Motor neuron (in vitro differentiated cells): ENCODE measurements at regions not wholly inside any gene's neighbourhood (a gene's known extent, or its start where the extent isn't known, plus 50 kb on each side); places are given as distances from the start of the nearest gene placed in this dataset.

Experiments used
- ATAC-seq, 8 experiments: fragments of 200-7000 bp; cut with Tn5 transposase; replicated peaks in 6 of 8; 2 replicates each; pipeline ENCODE4 v1.8.0; 2021; ENCODE audit warnings: mild to moderate bottlenecking in 8 of 8, moderate library complexity in 8 of 8
- H3K27ac ChIP-seq, 2 donors: fragments of 250-450 bp; sonication (Bioruptor Pico); 2 replicates each; pipeline ENCODE4 v1.9.0; 2021; ENCODE audit warnings: antibody characterized with exemption in 2 of 2, mild to moderate bottlenecking in 2 of 2, moderate library complexity in 1 of 2
- H3K4me1 ChIP-seq, 2 donors: fragments of 250-450 bp; sonication (Bioruptor Pico); replicated peaks in 1 of 2; 2 replicates each; pipeline ENCODE4 v1.6.1; 2021; ENCODE audit warnings: antibody characterized with exemption in 2 of 2, mild to moderate bottlenecking in 2 of 2, moderate library complexity in 1 of 2
- H3K4me3 ChIP-seq, 5 donors: fragments of 250-450 bp; sonication (Bioruptor Pico); 2 replicates each; pipeline ENCODE4 v1.9.0; 2021; ENCODE audit warnings: antibody characterized with exemption in 5 of 5, mild to moderate bottlenecking in 5 of 5, moderate library complexity in 4 of 5
- WGBS, 10 experiments: fragments of 450-650 bp; shearing (Covaris generic); methylation state at CpG; one replicate each; pipeline ENCODE4 v1.0.0; 2022; 5-methylcytosine and 5-hydroxymethylcytosine counted together
- in situ Hi-C, 9 experiments: fragments of 400-800 bp; cut with MboI; loops; one replicate each; pipeline ENCODE4 v1.15.0; 2021; ENCODE audit warnings: low sequenced_read_pairs in 9 of 9, low pct_unique_long_range_greater_than_20kb in 2 of 9; ENCODE audit not compliant: unreplicated experiment in 9 of 9

- Histone ChIP-seq H3K4me3 (no peak overlapping the region), H3K27ac (no peak overlapping the region), H3K4me1 (no peaks in the 10 kb centered on the region)
- 35 to 89% (median 70%) methylated on average over 1 to 4 of the region's 6 CpGs; no CpG with 5 or more reads in 1 of the 10 experiments for WGBS, 10 experiments
- ATAC-seq: peak in 2 of 8 experiments; percentile 45
- in situ Hi-C loops: no loop called here
Measured at GRCh38 chr3:194738254-194739093, 52.8 kb downstream of the FAM43A start.

GRCh38 chr3:194739498-194740284, 54.0 kb downstream of the FAM43A start:
- H3K4me1 ChIP-seq: no peaks in the 10 kb centered on the region
- in situ Hi-C loops: no loop called here
- WGBS, 10 experiments: 0 to 100% (median 80%) methylated on average over 1 to 9 of the region's 11 CpGs; no CpG with 5 or more reads in 1 of the 10 experiments
- H3K27ac ChIP-seq: no peak overlapping the region
- H3K4me3 ChIP-seq: no peak overlapping the region
- ATAC-seq: no peak

- Histone ChIP-seq H3K4me1 (no peaks in the 10 kb centered on the region), H3K27ac (no peak overlapping the region), H3K4me3 (no peak overlapping the region)
- in situ Hi-C loops: no loop called here
- ATAC-seq: peak in 1 of 8 experiments; percentile 43
- WGBS, 10 experiments: 40 to 80% (median 62%) methylated on average over 1 to 9 of the region's 16 CpGs; no CpG with 5 or more reads in 2 of the 10 experiments
Measured at GRCh38 chr3:194740859-194741491, 55.3 kb downstream of the FAM43A start.

- WGBS, 10 experiments: 17 to 100% (median 78%) methylated on average over 1 to 4 of the region's 7 CpGs; no CpG with 5 or more reads in 2 of the 10 experiments
- in situ Hi-C loops: no loop called here
- Histone ChIP-seq H3K4me1 (no peaks in the 10 kb centered on the region), H3K27ac (no peak overlapping the region), H3K4me3 (no peak overlapping the region)
- no peak for ATAC-seq
Measured at GRCh38 chr3:194741916-194742315, 56.2 kb downstream of the FAM43A start.

GRCh38 chr3:194744826-194745225, 59.1 kb downstream of the FAM43A start:
- no peak for ATAC-seq
- WGBS, 10 experiments: 48 to 93% (median 75%) methylated on average over 2 to 4 of the region's 4 CpGs
- in situ Hi-C loops: no loop called here
- Histone ChIP-seq H3K27ac (no peak overlapping the region), H3K4me1 (no peaks in the 10 kb centered on the region), H3K4me3 (no peak overlapping the region)

- WGBS, 10 experiments: 66 to 93% (median 78%) methylated on average over 1 to 8 of the region's 9 CpGs
- peaks cover 0 to 5% of the 10 kb centered on the region in 2 donors for H3K4me1 ChIP-seq
- no peak for ATAC-seq
Measured at GRCh38 chr3:194745422-194746184, 59.9 kb downstream of the FAM43A start.

GRCh38 chr3:194748225-194748624, 62.5 kb downstream of the FAM43A start:
- no peak overlapping the region for H3K27ac ChIP-seq
- WGBS, 10 experiments: 20 to 100% (median 55%) methylated on average over 1 to 10 of the region's 19 CpGs; no CpG with 5 or more reads in 3 of the 10 experiments
- no peak overlapping the region for H3K4me3 ChIP-seq
- ATAC-seq: peak in 3 of 8 experiments; percentile 53 to 54 (median 53)
- peaks cover 0 to 5% of the 10 kb centered on the region in 2 donors for H3K4me1 ChIP-seq
- in situ Hi-C loops: no loop called here

More at GRCh38 chr3:194745422-194746184, 59.9 kb downstream of the FAM43A start:
- in situ Hi-C loops: no loop called here
- Histone ChIP-seq H3K27ac (no peak overlapping the region), H3K4me3 (no peak overlapping the region)

GRCh38 chr3:194749631-194750490, 64.2 kb downstream of the FAM43A start:
- H3K4me3 ChIP-seq: no peak overlapping the region
- WGBS, 10 experiments: 60 to 100% (median 80%) methylated on average over 1 to 9 of the region's 17 CpGs; no CpG with 5 or more reads in 3 of the 10 experiments
- in situ Hi-C loops: no loop called here
- no peak overlapping the region for H3K27ac ChIP-seq
- ATAC-seq: peak in 7 of 8 experiments; percentile 36 to 88 (median 49)
- peaks cover 0 to 5% of the 10 kb centered on the region in 2 donors for H3K4me1 ChIP-seq

GRCh38 chr3:194750491-194750828, 64.8 kb downstream of the FAM43A start:
- Histone ChIP-seq H3K4me3 (no peak overlapping the region), H3K27ac (no peak overlapping the region), H3K4me1 (peaks cover 0 to 5% of the 10 kb centered on the region in 2 donors)
- in situ Hi-C loops: no loop called here
- 22 to 100% (median 42%) methylated on average over 1 to 5 of the region's 5 CpGs; no CpG with 5 or more reads in 2 of the 10 experiments for WGBS, 10 experiments
- ATAC-seq: peak in 4 of 8 experiments; percentile 24 to 45 (median 40)

- no peak for ATAC-seq
- Histone ChIP-seq H3K4me3 (no peak overlapping the region), H3K27ac (no peak overlapping the region), H3K4me1 (peaks cover 8 to 18% of the 10 kb centered on the region in 2 donors)
- WGBS, 10 experiments: 70 to 100% (median 90%) methylated on average over 1 to 11 of the region's 29 CpGs; no CpG with 5 or more reads in 1 of the 10 experiments
- in situ Hi-C loops: no loop called here
Measured at GRCh38 chr3:194755671-194756459, 70.2 kb downstream of the FAM43A start.

- WGBS, 10 experiments: no CpG with 5 or more reads among the region's 4 CpGs
- in situ Hi-C loops: no loop called here
- Histone ChIP-seq H3K4me1 (peaks cover 8 to 18% of the 10 kb centered on the region in 2 donors), H3K4me3 (no peak overlapping the region), H3K27ac (no peak overlapping the region)
- ATAC-seq: no peak
Measured at GRCh38 chr3:194756460-194756779, 70.7 kb downstream of the FAM43A start.
